Kidney capillary endothelial cell (primary cell): ENCODE measurements at regions not wholly inside any gene's neighbourhood (a gene's known extent, or its start where the extent isn't known, plus 50 kb on each side); places are given as distances from the start of the nearest gene placed in this dataset.

Source experiments
- DNase-seq: peaks from one replicate; pipeline ENCODE4 v3.0.0-alpha.2; 2018; ENCODE audit warnings: low spot score

DNA sequence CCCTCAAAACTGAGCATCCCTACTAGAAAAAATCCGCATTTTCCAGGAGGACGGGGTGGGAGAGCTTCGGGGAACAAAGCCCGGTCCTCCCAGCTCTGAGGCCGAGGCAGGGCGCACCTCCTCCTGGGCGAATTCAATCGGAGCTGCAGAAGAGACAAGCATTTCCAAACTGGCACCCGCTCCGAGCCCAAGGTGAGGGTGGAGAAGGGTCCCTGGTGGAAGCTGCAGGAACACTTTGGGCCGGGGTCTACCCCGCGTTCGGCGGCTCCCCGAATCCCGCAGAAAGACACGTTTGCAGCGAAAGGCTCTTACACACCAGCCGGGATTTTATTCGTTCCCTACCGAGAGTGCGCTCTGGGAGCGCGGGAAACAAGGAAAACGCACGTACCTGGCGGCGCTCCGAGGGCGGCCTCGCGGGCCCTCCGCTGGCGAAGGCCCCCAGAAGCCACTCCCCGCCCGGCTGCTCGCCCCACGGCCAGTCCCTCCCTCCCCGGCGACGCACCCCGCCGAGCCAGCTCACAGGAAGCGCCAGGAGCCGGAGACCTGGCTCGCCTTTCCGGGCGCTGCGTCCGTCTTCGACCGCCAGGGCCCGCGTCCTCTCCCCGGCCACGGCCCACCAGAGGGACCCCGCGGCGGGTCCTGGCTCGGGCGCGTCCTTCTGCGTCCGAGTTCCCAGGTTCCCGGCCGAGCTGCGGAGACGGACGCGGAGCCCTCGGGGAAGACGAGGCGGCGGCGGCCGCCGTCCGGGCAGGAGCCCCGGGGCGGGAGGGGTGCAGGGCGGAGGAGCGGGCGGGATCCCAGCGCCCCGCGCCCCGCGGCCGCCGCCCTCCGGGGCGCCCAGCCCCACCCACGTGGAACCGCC lies 49.8 kb upstream of the BAHCC1 start:
- peak; percentile 80 for DNase-seq
